Osteocyte (in vitro differentiated cells): ENCODE measurements at regions not wholly inside any gene's neighbourhood (a gene's known extent, or its start where the extent isn't known, plus 50 kb on each side); places are given as distances from the start of the nearest gene placed in this dataset.

Source experiments
- DNase-seq: peaks from one replicate; pipeline ENCODE4 v3.0.0; 2021; ENCODE audit warnings: mixed read lengths; ENCODE audit not compliant: unreplicated experiment; ENCODE audit errors: extremely low spot score
- H3K27ac Mint-ChIP-seq: one replicate; pipeline ENCODE4 v1.8.0; 2021; ENCODE audit warnings: mild to moderate bottlenecking, mixed read lengths; ENCODE audit not compliant: unreplicated experiment
- H3K27me3 Mint-ChIP-seq: one replicate; pipeline ENCODE4 v1.8.0; 2021; ENCODE audit warnings: mixed read lengths; ENCODE audit not compliant: unreplicated experiment
- H3K36me3 Mint-ChIP-seq: one replicate; pipeline ENCODE4 v1.8.0; 2021; ENCODE audit warnings: mixed read lengths; ENCODE audit not compliant: unreplicated experiment
- H3K4me1 Mint-ChIP-seq: one replicate; pipeline ENCODE4 v1.8.0; 2021; ENCODE audit warnings: mixed read lengths; ENCODE audit not compliant: unreplicated experiment
- H3K4me3 Mint-ChIP-seq: one replicate; pipeline ENCODE4 v1.8.0; 2021; ENCODE audit warnings: mild to moderate bottlenecking, moderate library complexity, mixed read lengths; ENCODE audit not compliant: unreplicated experiment
- H3K9me3 Mint-ChIP-seq: one replicate; pipeline ENCODE4 v1.8.0; 2021; ENCODE audit warnings: mixed read lengths; ENCODE audit not compliant: unreplicated experiment
- CTCF ChIP-seq: fragments of 200-600 bp; sonication (generic); IDR thresholded peaks from 2 replicates; pipeline ENCODE4 v1.5.0; 2021; ENCODE audit warnings: antibody characterized with exemption, mild to moderate bottlenecking, moderate library complexity

- TF ChIP-seq CTCF = peak; percentile 54
- Mint-ChIP-seq H3K4me3 (no peak overlapping the region), H3K36me3 (no peaks in the 10 kb centered on the region), H3K4me1 (peaks cover 26% of the 10 kb centered on the region), H3K27ac (no peak overlapping the region), H3K9me3 (no peaks in the 10 kb centered on the region), H3K27me3 (no peaks in the 10 kb centered on the region)
- DNase-seq = no peak
Observed at GRCh38 chr2:163471947-163472346, 263.9 kb downstream of the FIGN start.

- no peak for TF ChIP-seq CTCF
- Mint-ChIP-seq H3K27ac (no peak overlapping the region), H3K36me3 (no peaks in the 10 kb centered on the region), H3K27me3 (no peaks in the 10 kb centered on the region), H3K9me3 (no peaks in the 10 kb centered on the region), H3K4me1 (peaks cover 44% of the 10 kb centered on the region), H3K4me3 (no peak overlapping the region)
- no peak for DNase-seq
Observed at GRCh38 chr2:163469561-163469962, 266.2 kb downstream of the FIGN start.

- peak overlapping the region; percentile 35 for H3K27ac Mint-ChIP-seq
- no peak for DNase-seq
- H3K27me3 Mint-ChIP-seq = no peaks in the 10 kb centered on the region
- H3K36me3 Mint-ChIP-seq = no peaks in the 10 kb centered on the region
- peaks cover 37% of the 10 kb centered on the region for H3K4me1 Mint-ChIP-seq
- no peak for TF ChIP-seq CTCF
- no peaks in the 10 kb centered on the region for H3K9me3 Mint-ChIP-seq
- H3K4me3 Mint-ChIP-seq = peak overlapping the region; percentile 59
Observed at GRCh38 chr2:163467251-163467630, 268.6 kb downstream of the FIGN start.

- no peak for TF ChIP-seq CTCF
- peak overlapping the region; percentile 35 for H3K27ac Mint-ChIP-seq
- peaks cover 32% of the 10 kb centered on the region for H3K4me1 Mint-ChIP-seq
- peak overlapping the region; percentile 59 for H3K4me3 Mint-ChIP-seq
- H3K9me3 Mint-ChIP-seq = no peaks in the 10 kb centered on the region
- no peaks in the 10 kb centered on the region for H3K36me3 Mint-ChIP-seq
- DNase-seq = no peak
- no peaks in the 10 kb centered on the region for H3K27me3 Mint-ChIP-seq
Observed at GRCh38 chr2:163466331-163467250, 269.2 kb downstream of the FIGN start.

GRCh38 chr2:163465440-163465839, 270.4 kb downstream of the FIGN start:
- Mint-ChIP-seq H3K27me3 (no peaks in the 10 kb centered on the region), H3K9me3 (no peaks in the 10 kb centered on the region), H3K36me3 (no peaks in the 10 kb centered on the region), H3K27ac (no peak overlapping the region), H3K4me1 (peaks cover 32% of the 10 kb centered on the region), H3K4me3 (no peak overlapping the region)
- no peak for DNase-seq
- no peak for TF ChIP-seq CTCF
